HG03558 (cell line): ENCODE measurements at regions not wholly inside any gene's neighbourhood (a gene's known extent, or its start where the extent isn't known, plus 50 kb on each side); places are given as distances from the start of the nearest gene placed in this dataset.
A peak's percentile ranks its signal among the peaks of the same experiment; 100 is the strongest.

ENCODE experiments used
- ATAC-seq: cut with Tn5 transposase; IDR thresholded peaks from one replicate; pipeline ENCODE4 v1.9.1; 2021; ENCODE audit warnings: moderate number of reproducible peaks; ENCODE audit not compliant: unreplicated experiment; ENCODE audit errors: extremely low read depth

DNA sequence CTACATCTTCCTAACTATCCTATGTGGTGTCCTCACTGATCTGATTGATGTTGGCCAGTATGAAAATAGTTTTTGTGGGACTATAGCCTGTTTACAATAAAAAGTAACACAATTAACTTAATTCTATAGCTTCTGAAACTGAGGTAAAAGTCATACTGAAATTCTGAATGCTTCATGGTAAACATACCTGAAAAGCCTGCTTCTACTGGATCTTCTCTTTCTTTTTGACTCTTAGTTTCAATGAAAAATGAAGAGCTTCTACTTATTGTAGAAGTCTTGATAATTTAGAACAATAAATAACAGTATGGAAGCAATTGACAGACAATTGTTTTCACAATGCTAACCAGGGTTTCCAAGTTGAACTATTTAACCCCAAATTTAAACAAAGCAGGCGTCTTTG is 383.9 kb upstream of the MMS22L start:
- no peak for ATAC-seq

DNA sequence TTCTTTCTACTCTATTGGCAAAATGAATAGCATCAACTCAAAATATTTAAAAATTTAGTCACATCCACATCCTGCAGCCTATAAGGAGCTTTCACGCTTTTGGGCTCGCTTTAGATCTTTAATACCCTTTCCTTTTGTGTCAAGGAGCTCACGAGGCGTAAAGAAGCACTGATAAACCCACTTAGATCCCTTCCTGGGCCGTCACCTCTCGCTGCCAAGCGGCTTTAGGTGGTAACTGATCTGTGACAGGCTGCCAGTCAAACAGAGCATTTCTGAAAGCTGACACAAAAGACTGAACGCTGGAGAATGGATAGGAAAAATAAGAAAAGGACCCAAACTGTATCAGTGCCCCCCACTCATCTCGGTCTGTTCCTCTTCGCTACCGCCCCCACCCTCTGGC is 385.7 kb upstream of the MMS22L start:
- peak; percentile 22 for ATAC-seq

GRCh38 chr6:97669191-97670031 is 386.4 kb upstream of the MMS22L start:
- peak; percentile 100 for ATAC-seq

DNA sequence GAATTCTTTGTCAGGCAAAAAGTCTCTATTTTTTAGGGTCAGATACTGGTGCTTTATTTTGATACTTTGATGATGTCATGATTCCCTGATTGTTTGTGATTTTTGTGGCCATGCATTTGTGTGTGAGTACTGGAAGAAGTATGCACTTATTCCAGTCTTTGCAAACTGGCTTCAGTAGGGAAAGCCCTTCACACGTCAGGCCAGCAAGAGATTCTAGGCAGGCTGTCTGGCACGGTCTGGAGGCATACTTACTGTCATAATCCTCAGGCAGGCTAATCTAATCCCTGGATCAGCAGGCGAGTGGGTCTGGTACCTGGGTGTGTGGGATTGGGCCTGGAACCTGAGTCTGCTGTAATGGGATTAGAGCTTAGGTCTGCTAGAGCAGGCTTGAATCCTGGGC is 391.8 kb upstream of the MMS22L start:
- no peak for ATAC-seq

DNA sequence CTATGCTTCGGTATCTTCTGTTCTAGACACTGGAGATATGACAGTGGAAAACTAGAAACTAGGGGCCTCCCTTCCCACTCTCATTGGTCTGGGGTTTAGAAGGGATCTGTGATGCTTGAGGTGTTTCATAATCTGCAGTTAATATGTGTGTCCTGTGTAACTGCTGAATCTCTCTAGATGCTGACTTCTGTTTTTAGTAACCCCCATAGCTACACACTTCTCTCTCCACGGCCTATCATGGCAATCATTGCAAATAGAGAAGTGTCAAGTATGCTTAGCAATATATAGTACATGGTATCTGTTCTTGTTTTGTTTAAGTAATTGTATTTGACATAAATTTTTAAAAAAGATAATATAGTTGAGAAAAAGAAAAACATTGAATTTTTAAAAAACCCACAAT is 394.6 kb upstream of the MMS22L start:
- no peak for ATAC-seq

GRCh38 chr6:97687916-97688315 is 404.9 kb upstream of the MMS22L start:
- ATAC-seq, result no peak

- ATAC-seq, result no peak
Measured at GRCh38 chr6:97689078-97689754, 406.2 kb upstream of the MMS22L start.

- ATAC-seq, result no peak
Measured at GRCh38 chr6:97697456-97697855, 414.4 kb upstream of the MMS22L start.

GRCh38 chr6:97701801-97702200 is 418.8 kb upstream of the MMS22L start:
- ATAC-seq, result no peak

GRCh38 chr6:97702248-97702647 is 419.2 kb upstream of the MMS22L start:
- no peak for ATAC-seq

- no peak for ATAC-seq
Measured at GRCh38 chr6:97703661-97704060, 420.6 kb upstream of the MMS22L start.

DNA sequence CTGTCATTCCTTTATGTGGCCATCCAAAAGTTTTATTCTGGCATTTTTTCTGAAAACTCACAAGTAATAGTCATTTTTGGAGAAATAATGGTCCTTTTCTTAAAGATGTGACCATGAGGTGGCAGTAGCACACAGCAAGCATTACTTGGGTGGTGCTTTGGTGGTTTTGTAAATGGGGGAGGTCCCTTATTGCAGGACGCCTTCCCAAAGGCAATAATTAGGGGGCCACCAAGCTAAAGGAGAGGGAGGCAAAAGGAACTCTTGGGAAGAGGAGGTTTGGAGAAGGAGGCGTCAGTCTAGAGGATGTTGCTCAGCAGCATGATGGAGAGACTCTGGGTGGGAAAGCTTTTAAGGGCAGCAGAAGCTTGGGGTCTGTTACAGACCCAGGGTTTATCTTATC is 422.6 kb upstream of the MMS22L start:
- ATAC-seq, result no peak

- ATAC-seq, result no peak
Measured at GRCh38 chr6:97712751-97713150, 429.7 kb upstream of the MMS22L start.

GRCh38 chr6:97714772-97715171 is 431.8 kb upstream of the MMS22L start:
- no peak for ATAC-seq

DNA sequence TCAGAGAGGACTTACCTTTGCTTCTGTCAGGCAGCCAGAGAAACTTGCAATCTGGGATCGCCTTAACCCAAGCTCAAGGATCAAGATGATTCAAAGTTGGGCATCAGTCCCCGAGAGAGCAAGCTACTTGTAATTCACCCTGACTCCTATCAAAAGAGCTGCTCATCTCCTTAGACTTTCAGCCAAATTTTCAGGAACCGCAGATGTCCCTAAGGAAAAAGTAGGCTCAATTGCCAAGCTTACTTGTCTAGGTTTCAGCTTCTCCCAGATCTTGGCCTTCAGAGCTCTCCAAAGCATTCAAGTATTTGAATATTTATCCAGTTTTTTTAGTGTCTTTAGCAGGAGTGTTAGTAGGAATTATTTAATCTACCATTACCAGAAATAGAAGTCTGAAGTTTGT is 434.1 kb upstream of the MMS22L start:
- ATAC-seq, result no peak

- ATAC-seq, result no peak
Measured at GRCh38 chr6:97726378-97726777, 443.4 kb upstream of the MMS22L start.

DNA sequence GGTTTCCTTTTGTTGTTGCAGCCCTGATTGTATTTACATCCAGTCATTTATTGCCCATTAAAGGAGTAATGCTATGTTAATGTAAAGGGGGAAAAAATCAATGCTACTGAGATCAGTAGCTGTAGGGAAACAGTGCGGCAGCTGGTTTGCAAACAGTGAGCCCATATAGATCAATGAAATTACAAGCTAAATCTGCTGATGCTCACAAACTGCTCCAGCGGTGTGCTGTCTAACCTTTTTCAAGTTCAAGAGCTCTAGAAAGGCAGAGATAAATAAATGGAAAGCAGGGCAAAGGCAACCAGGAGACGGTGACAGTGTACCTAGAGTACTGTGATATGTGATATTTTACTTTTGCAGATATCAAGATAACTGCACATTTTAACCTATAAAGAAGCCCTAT is 449.0 kb upstream of the MMS22L start:
- ATAC-seq, result no peak

- no peak for ATAC-seq
Measured at GRCh38 chr6:97757575-97757974, 474.6 kb upstream of the MMS22L start.

- ATAC-seq, result no peak
Measured at GRCh38 chr6:97765461-97765860, 482.4 kb upstream of the MMS22L start.

DNA sequence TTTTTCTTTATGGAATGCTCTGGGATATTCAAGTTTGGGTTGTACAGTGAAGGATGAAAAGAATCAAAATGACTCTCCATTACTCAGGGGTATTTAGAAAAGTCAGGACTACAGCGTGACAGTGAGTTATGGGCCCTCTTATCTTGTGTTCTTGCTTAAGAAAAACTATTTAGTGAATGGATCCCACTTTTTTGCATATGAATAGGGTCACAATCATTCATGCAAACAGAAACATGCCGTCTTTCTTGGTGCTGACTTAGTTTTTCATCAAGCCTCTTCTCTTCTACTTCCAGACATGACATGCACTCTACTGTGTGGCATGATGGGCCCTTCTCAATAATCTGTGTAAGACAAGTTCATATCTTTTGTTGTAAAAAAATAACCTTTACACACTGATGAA is 488.4 kb upstream of the MMS22L start:
- ATAC-seq, result no peak

- ATAC-seq, result no peak
Measured at GRCh38 chr6:97775012-97775411, 492.0 kb upstream of the MMS22L start.
